Mammary epithelial cell (primary cell): ENCODE measurements at regions not wholly inside any gene's neighbourhood (a gene's known extent, or its start where the extent isn't known, plus 50 kb on each side); places are given as distances from the start of the nearest gene placed in this dataset.

ENCODE experiments used
- CTCF ChIP-seq, 2 donors: IDR thresholded peaks in 1 of 2; conservative IDR thresholded peaks in 1 of 2; 2 replicates each; pipeline ENCODE4 v1.5.1; 2011 to 2012; ENCODE audit warnings: inconsistent platforms in 2 of 2, low read length in 2 of 2, mild to moderate bottlenecking in 2 of 2, control low read depth in 1 of 2, low read depth in 1 of 2; ENCODE audit not compliant: insufficient read depth in 1 of 2; ENCODE audit errors: extremely low read depth in 1 of 2
- EZH2 ChIP-seq: IDR thresholded peaks from 2 replicates; pipeline ENCODE4 v1.6.1; 2012; ENCODE audit warnings: low read length, inconsistent platforms, borderline replicate concordance

- TF ChIP-seq CTCF (conservative IDR thresholded peaks at IDR 0.05 in 1 of 2, IDR thresholded peaks at IDR 0.05 in 1 of 2; ENCODE audit: extremely low read depth in 1 of 2, insufficient read depth in 1 of 2, low read depth in 1 of 2, low read length in 2 of 2) (no peak), EZH2 (no peak)
Observed at GRCh38 chr2:52335727-52336126, 1303.8 kb upstream of the NRXN1 start.
